MCF 10A (cell line): ENCODE measurements at regions not wholly inside any gene's neighbourhood (a gene's known extent, or its start where the extent isn't known, plus 50 kb on each side); places are given as distances from the start of the nearest gene placed in this dataset.

Experiments used
- BruUV-seq: library from RNA; stranded (reverse); fragments of 400-500 nt; replicated peaks from 2 replicates; lab custom pipeline; 2021; lab: Mats Ljungman, UMichigan
- CTCF ChIA-PET: fragments of 300-600 bp; sonication (Branson Sonifier 250); formaldehyde crosslinking; extraction: SDS; loops from one replicate; lab custom pipeline; 2021; ENCODE audit warnings: antibody characterized with exemption, inconsistent platforms; lab: Yijun Ruan, JAX
- POLR2A ChIA-PET: fragments of 300-600, 350-650 bp; sonication (Branson Sonifier 250); formaldehyde crosslinking; extraction: SDS; loops from one replicate; lab custom pipeline; 2020; ENCODE audit warnings: antibody characterized with exemption, inconsistent platforms; lab: Yijun Ruan, JAX
- DNase-seq: peaks from one replicate; pipeline ENCODE4 v3.0.0-alpha.2; 2018; ENCODE audit not compliant: unreplicated experiment
- H3K27ac Mint-ChIP-seq: one replicate; pipeline ENCODE4 v1.8.0; 2022; ENCODE audit warnings: mild to moderate bottlenecking, low read depth, mixed read lengths; ENCODE audit not compliant: unreplicated experiment
- H3K27me3 Mint-ChIP-seq: one replicate; pipeline ENCODE4 v1.8.0; 2022; ENCODE audit warnings: mixed read lengths; ENCODE audit not compliant: insufficient read depth, unreplicated experiment
- H3K36me3 Mint-ChIP-seq: one replicate; pipeline ENCODE4 v1.8.0; 2022; ENCODE audit warnings: mild to moderate bottlenecking, moderate library complexity, mixed read lengths; ENCODE audit not compliant: insufficient read depth, unreplicated experiment
- H3K4me1 Mint-ChIP-seq: one replicate; pipeline ENCODE4 v1.8.0; 2022; ENCODE audit warnings: mixed read lengths; ENCODE audit not compliant: insufficient read depth, unreplicated experiment
- H3K4me3 Mint-ChIP-seq: one replicate; pipeline ENCODE4 v1.8.0; 2022; ENCODE audit warnings: mild to moderate bottlenecking, moderate library complexity, mixed read lengths; ENCODE audit not compliant: unreplicated experiment
- H3K9me3 Mint-ChIP-seq: one replicate; pipeline ENCODE4 v1.8.0; 2022; ENCODE audit warnings: mixed read lengths; ENCODE audit not compliant: unreplicated experiment
- CTCF ChIP-seq: fragments of 200-600 bp; IDR thresholded peaks from one replicate; pipeline ENCODE4 v1.8.0; 2022; ENCODE audit warnings: antibody characterized with exemption, mild to moderate bottlenecking; ENCODE audit not compliant: unreplicated experiment
- intact Hi-C: fragments of 100-400 bp; cut with micrococcal nuclease; formaldehyde crosslinking; loops from 2 replicates; pipeline ENCODE4 v1.14.1; 2022

GRCh38 chr4:129446074-129446473 is 350.1 kb downstream of the C4orf33 start:
- TF ChIP-seq CTCF, result no peak
- intact Hi-C loops, result no loop called here
- peak; percentile 49 for DNase-seq
- no TSS peak for BruUV-seq
- H3K4me3 Mint-ChIP-seq, result no peak overlapping the region
- H3K4me1 Mint-ChIP-seq, result no peaks in the 10 kb centered on the region
- H3K36me3 Mint-ChIP-seq, result no peaks in the 10 kb centered on the region
- H3K27ac Mint-ChIP-seq, result no peak overlapping the region
- CTCF ChIA-PET, result interaction anchor here (0.6 kb wide), 1 partner anchor 122 kb away, joined by 5 read pairs; no protein-coding TSS in a partner anchor
- H3K27me3 Mint-ChIP-seq, result no peaks in the 10 kb centered on the region
- no peaks in the 10 kb centered on the region for H3K9me3 Mint-ChIP-seq
- POLR2A ChIA-PET, result no interaction called here

GRCh38 chr4:129453524-129454200 is 357.7 kb downstream of the C4orf33 start:
- H3K27ac Mint-ChIP-seq, result no peak overlapping the region
- no TSS peak for BruUV-seq
- H3K36me3 Mint-ChIP-seq, result no peaks in the 10 kb centered on the region
- peaks cover 6% of the 10 kb centered on the region for H3K4me1 Mint-ChIP-seq
- H3K4me3 Mint-ChIP-seq, result no peak overlapping the region
- DNase-seq, result no peak
- no peak for TF ChIP-seq CTCF
- CTCF ChIA-PET, result no interaction called here
- POLR2A ChIA-PET, result no interaction called here
- no peaks in the 10 kb centered on the region for H3K9me3 Mint-ChIP-seq
- H3K27me3 Mint-ChIP-seq, result no peaks in the 10 kb centered on the region
- intact Hi-C loops, result no loop called here

GRCh38 chr4:129455482-129455881 is 359.5 kb downstream of the C4orf33 start:
- Mint-ChIP-seq H3K27ac (no peak overlapping the region), H3K9me3 (no peaks in the 10 kb centered on the region), H3K27me3 (no peaks in the 10 kb centered on the region), H3K36me3 (no peaks in the 10 kb centered on the region), H3K4me1 (peaks cover 6% of the 10 kb centered on the region), H3K4me3 (no peak overlapping the region)
- TF ChIP-seq CTCF, result no peak
- intact Hi-C loops, result no loop called here
- ChIA-PET CTCF (interaction anchor here (0.6 kb wide), 1 partner anchor 1415 kb away, joined by 3 read pairs; no protein-coding TSS in a partner anchor), POLR2A (no interaction called here)
- DNase-seq, result peak; percentile 4
- no TSS peak for BruUV-seq

GRCh38 chr4:129468624-129469023 is 372.7 kb downstream of the C4orf33 start:
- no peak overlapping the region for H3K4me3 Mint-ChIP-seq
- intact Hi-C loops, result no loop called here
- no TSS peak for BruUV-seq
- ChIA-PET CTCF (no interaction called here), POLR2A (no interaction called here)
- no peak overlapping the region for H3K27ac Mint-ChIP-seq
- H3K4me1 Mint-ChIP-seq, result no peaks in the 10 kb centered on the region
- no peaks in the 10 kb centered on the region for H3K27me3 Mint-ChIP-seq
- DNase-seq, result no peak
- TF ChIP-seq CTCF, result no peak
- H3K36me3 Mint-ChIP-seq, result no peaks in the 10 kb centered on the region
- no peaks in the 10 kb centered on the region for H3K9me3 Mint-ChIP-seq
